ENCODE measurements at regions not wholly inside any gene's neighbourhood (a gene's known extent, or its start where the extent isn't known, plus 50 kb on each side); places are given as distances from the start of the nearest gene placed in this dataset.

DNA sequence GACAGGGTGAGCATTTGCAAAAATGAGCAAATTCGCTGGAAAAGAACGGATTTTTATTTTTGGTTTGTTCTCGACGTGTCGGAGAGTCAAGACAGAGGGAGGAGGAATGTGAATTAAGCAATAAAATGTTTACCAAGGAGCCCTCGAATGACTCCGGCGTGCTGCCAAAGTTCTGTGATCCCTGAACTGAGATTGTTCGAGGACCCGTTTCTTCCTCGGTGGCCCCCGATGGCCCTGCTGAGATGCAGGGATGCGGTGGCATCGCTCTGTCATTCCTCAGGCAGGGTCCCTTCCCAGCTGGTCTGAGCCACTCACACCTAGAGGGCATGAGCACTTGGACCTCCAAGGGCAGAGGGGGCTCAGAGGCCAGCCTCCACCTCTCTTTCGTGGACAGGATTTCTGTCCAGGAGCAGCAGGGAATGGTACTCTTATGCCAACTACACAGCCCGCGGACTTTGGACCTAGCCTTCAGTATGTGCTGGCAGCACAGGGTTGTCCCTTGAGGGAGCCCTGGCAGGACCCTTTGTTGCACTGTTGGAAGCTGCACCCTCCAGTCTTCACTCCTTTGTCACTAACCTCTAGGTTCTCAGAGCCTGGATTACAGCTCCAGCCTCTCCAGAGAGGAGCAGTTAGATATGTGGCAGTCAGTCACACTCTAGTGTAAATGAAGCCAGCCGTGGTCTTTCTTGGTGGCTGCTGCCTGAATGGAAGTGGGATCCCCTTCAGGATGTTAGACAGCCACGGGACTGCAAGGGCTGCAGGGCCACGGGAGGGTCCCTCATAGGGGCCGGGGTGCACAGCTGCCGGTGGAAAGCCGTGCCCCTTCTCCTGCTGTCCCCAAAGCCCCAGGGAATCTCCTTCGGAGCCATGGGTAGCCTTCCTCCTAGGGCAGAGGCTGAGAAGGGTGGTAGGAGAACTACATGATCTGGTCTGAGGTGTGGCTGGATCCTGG, 109.4 kb upstream of the ANO1 start:
- DNase-seq (ENCODE audit: low read depth), result no peak

GRCh38 chr11:69969890-69970784, 108.0 kb upstream of the ANO1 start:
- DNase-seq (ENCODE audit: low read depth), result no peak

DNA sequence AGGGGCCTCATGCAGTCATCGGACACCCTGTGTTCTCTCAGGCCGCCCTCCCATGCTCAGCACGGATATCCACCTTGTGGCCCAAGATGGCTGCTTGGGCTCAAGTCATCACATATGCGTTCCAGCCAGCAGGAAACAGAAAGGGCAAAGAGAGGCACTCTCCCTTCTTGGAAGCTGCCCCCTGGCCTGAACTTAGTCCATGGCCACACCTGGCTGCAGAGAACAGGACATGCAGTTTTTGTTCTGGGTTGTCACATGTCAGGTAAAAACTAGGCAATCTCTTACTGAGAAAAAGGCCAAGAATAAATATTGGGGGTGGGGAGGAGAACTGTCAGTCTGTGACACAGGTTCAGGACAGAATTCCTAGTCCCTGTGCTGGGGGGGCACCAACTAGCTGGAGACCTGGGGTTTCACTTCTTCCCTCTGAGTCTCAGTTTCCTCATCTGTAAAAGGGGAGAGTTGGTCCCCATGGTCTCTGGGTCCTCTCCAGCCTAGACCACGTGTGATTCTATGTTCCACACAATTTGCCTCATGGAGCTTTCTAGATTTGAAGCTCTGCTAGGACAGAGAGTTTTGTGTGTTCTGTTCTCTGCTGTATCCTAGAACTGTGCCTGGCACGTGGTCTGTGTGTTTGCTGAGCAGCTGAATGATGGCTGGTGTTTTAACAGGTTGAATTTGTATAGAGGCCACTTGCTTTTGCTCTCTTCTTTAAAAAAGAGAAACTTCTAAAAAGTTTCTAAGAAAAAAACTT, 107.2 kb upstream of the ANO1 start:
- no peak for DNase-seq (ENCODE audit: low read depth)

DNA sequence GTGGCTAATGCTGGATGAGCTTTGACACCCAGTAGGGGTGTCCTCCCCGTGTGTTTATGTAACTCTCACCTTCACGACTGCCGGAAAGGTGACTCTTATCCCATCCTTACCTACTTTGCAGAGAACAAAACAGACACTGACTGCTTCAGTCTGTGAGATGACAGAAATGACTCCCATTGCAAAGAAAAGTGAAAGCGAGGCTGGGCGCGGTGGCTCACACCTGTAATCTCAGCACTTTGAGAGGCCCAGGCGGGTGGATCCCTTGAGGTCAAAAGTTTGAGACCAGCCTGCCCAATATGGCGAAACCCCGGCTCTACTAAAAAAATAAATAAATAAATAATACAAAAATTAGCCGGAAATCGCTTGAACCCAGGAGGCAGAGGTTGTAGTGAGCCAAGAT, 106.4 kb upstream of the ANO1 start:
- no peak for DNase-seq (ENCODE audit: low read depth)

DNA sequence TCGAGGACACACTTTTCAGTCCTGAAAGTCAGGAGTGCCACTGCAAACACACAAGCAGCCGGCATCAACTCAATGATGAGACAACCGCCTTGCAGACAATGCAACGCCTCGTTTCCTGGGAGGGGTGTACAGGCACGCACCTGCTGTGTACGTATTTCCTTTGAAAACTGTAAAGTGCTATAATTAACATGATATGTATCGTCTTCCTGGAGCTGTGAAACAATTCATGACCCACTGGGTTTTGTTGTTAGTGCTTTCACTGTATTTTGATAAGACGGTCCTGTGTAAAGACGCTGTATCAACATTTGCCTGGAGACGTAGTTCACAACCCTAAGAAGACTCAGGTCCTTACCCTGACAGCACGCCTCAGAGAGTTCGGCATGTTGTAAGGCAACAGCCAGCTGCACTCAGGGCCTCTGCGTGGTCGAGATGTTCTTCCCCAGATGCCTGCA, 105.7 kb upstream of the ANO1 start:
- DNase-seq (ENCODE audit: low read depth), result no peak

GRCh38 chr11:69974528-69974927, 103.6 kb upstream of the ANO1 start:
- no peak for DNase-seq (ENCODE audit: low read depth)

DNA sequence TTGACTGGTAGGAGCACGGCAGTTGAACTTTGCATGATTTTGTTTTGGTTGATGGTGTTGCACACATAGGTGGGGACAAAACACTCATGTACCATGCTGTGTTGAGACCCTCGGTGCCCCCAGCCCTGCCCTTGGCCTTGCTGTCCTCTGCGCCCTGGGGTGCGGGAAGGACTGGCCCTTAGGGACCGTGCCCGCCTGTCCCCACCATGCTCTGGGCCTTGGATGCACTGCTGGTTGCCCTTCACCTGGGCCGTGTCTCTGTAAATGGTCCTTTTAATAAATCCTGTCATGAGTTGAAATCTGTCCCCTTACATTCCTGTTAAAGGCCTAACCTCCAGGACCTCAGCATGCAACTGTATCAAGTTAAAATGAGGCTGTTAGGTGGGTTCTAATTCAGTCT, 102.3 kb upstream of the ANO1 start:
- DNase-seq (ENCODE audit: low read depth), result no peak

GRCh38 chr11:69976794-69977193, 101.3 kb upstream of the ANO1 start:
- no peak for DNase-seq (ENCODE audit: low read depth)

DNA sequence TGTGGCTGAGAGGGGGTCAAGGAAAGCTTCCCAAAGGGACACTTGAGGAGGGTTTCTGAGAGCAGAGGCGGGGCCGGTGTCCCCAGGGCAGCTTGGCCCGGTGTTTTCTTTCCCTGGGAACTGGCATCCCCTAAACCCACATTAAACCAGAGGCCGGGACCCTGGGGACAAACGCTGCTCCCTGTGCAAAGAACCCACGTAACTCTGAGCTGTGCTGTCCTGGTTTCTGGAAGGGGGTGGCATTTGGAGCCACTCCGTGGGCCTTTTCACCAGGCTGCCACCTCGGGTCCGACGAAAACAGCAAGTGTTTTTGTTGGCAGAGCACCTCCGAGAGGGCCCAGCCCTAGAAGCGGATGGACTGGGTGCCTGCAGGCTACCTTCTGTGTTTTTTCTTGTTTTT, 100.2 kb upstream of the ANO1 start:
- DNase-seq (ENCODE audit: low read depth), result no peak

- no peak for DNase-seq (ENCODE audit: low read depth)
These were observed 99.1 kb upstream of the ANO1 start for GRCh38 chr11:69978841-69979614.

DNA sequence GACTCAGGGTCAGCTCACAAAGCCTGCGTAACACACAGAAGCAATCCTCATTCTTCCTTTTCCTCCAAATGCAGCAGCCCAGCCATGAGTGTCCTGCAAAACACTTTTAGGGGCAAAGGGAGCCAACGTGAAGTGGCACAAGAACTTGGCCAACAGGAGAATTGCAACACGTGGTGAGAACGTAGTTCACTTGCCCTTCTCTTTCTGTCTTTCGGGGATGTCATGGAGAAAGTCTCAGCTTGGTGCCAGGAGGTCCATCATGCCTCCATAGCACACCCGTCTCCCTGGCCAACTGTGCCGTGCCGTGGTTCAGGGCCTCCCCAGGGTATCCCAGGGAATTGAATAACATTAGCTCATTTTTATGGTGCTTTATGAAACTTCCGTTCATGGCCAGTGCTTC, 98.5 kb upstream of the ANO1 start:
- DNase-seq (ENCODE audit: low read depth), result no peak

GRCh38 chr11:69981119-69981784, 96.9 kb upstream of the ANO1 start:
- DNase-seq (ENCODE audit: low read depth), result no peak

GRCh38 chr11:69982690-69983570, 95.2 kb upstream of the ANO1 start:
- no peak for DNase-seq (ENCODE audit: low read depth)

- DNase-seq (ENCODE audit: low read depth), result no peak
These were observed 94.6 kb upstream of the ANO1 start for GRCh38 chr11:69983571-69983877.

DNA sequence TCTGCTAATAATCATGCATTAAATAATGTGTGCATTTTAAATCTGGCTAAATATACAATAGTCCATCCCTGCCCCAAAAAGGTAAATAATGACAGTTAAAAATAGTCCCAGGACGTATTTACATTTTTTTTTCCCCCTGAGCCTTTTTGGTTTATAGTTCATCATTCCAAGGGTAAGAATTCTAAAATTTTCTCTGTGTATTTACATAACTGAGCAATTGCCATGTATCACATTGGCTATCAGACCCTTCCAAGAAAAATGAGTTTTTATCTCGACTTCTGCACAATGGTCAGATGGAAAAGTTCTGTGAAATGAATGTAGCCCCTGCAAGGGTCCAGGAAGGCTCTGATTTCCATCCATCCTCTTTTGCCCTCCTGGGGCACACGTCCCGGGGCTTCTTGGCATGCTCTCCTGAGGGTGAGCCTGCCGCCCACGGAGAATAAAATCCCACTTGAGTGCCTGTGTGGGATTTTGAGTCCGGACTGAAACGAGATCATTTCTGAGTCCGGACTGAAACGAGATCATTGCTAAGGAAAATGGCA, 94.1 kb upstream of the ANO1 start:
- DNase-seq (ENCODE audit: low read depth), result no peak

DNA sequence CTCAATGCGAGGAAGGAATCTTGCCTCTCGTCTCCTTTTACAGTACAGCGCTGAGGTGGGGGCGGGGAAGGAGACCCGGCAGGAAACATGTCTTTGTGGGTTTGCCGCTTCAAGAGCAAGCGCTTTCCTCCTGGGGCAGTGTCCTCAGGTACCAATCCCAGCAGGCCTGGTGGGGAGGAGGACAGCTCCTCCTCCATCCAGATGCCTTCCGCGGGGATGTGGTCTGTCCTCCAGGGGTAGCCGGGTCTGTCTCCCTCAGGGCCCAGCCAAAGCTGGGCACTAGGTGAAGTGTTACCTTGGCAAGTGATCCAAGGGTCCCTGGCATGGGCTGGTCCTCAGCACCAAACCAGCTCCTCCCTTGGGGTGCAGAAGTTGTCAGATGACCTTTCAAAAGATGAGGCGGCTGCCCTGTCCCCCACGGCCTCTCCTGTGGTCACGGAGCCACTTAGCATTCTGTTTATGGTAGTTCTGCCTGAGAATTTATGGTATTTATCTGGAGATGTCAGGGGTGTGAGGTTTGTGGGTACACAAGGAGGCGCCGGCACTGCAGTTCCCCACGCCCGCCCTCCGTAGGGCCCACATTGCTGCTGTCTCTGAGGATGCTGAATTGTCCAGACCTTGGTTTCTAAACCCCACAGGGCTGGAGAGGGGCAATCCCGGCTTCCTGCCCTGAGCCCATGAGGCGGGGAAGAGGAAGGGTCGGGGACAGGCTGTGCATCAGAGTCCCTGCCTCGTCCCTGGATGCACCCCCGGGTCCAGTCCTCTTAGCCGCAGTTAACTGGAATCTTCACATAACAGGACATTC, 93.5 kb upstream of the ANO1 start:
- DNase-seq (ENCODE audit: low read depth), result no peak

GRCh38 chr11:69985331-69985640, 92.8 kb upstream of the ANO1 start:
- no peak for DNase-seq (ENCODE audit: low read depth)

All from HT1080 (cell line).